ENCODE measurements at regions not wholly inside any gene's neighbourhood (a gene's known extent, or its start where the extent isn't known, plus 50 kb on each side); places are given as distances from the start of the nearest gene placed in this dataset.

GRCh38 chr1:172883844-172884243 lies 166.9 kb downstream of the TNFSF18 start:
- TF ChIP-seq EZH2phosphoT487 (IDR thresholded peaks at IDR 0.05; ENCODE audit: insufficient read depth, low read depth) (no peak), EZH2 (IDR thresholded peaks at IDR 0.05; ENCODE audit: insufficient read depth, poor library complexity, severe bottlenecking) (no peak)

Measured in GM23248 (cell line).